ENCODE measurements at regions not wholly inside any gene's neighbourhood (a gene's known extent, or its start where the extent isn't known, plus 50 kb on each side); places are given as distances from the start of the nearest gene placed in this dataset.

DNA sequence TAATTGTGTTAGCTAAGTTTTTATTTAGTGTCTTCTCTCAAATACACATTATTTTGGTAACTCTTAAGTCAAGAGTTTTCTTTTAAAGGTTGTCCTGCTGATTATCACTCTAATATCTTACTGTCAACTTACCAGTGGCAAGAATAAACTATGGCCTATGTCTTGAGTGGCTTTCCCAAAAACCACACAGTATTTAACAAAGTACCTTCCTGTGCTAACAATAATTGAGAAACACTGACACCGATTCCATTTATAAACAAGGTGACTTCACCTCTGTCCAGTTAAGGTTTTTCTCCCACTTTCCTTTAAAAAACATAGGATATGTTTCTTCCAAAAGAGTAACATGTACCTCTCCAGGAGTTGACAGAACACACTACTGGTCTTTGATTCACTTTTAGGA, 234.3 kb upstream of the CD96 start:
- Histone ChIP-seq H3K27me3 (ENCODE audit: insufficient read depth, low read length, poor library complexity, severe bottlenecking) (no peaks in the 10 kb centered on the region), H3K79me2 (ENCODE audit: insufficient read depth, low read length) (no peaks in the 10 kb centered on the region), H3K36me3 (ENCODE audit: insufficient read depth, low read length) (no peaks in the 10 kb centered on the region), H4K20me1 (ENCODE audit: insufficient read depth, low read length, poor library complexity, severe bottlenecking) (no peaks in the 10 kb centered on the region), H3K4me3 (ENCODE audit: low read length, poor library complexity, severe bottlenecking) (no peak overlapping the region), H3K4me2 (ENCODE audit: low read depth, low read length, poor library complexity, severe bottlenecking) (no peak overlapping the region), H3K9ac (ENCODE audit: low read depth, low read length, poor library complexity, severe bottlenecking) (no peak overlapping the region), H2AFZ (ENCODE audit: low read length) (no peak overlapping the region), H3K9me3 (ENCODE audit: insufficient read depth, low read depth, low read length) (no peaks in the 10 kb centered on the region), H3K9me2 (replicated peaks; ENCODE audit: low read depth, low read length) (no peaks in the 10 kb centered on the region), H3F3A (ENCODE audit: low read depth) (peaks cover 22% of the 10 kb centered on the region), H3K4me1 (ENCODE audit: insufficient read depth, low read length, poor library complexity, severe bottlenecking) (peaks cover 71% of the 10 kb centered on the region)
- TF ChIP-seq EZH2phosphoT487 (IDR thresholded peaks at IDR 0.05; ENCODE audit: borderline replicate concordance) (no peak), CTCF (conservative IDR thresholded peaks at IDR 0.05; ENCODE audit: low read length) (no peak)

DNA sequence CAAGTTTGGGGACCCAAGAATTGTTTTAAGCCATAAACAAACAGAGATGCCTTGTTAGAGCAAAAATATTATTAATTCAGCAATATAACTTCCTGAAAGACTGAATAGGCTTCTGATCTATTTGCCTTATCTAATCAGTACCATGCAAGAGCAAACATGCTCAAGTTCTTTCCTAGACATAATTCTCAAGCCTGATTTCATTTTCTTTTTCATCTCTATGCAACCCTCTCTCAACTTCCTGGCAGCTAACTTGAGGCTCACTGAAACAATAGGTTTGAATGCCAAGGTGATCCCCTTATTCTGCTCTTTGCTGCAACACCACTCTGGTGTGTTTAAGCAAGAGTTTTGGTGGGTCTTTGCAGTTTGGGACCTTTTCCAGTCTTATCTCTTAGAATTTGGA, 230.9 kb upstream of the CD96 start:
- H3K36me3 ChIP-seq (ENCODE audit: insufficient read depth, low read length): no peaks in the 10 kb centered on the region
- H3K79me2 ChIP-seq (ENCODE audit: insufficient read depth, low read length): no peaks in the 10 kb centered on the region
- peak overlapping the region; percentile 24 for H3K4me3 ChIP-seq (ENCODE audit: low read length, poor library complexity, severe bottlenecking)
- H3K9ac ChIP-seq (ENCODE audit: low read depth, low read length, poor library complexity, severe bottlenecking): peak overlapping the region; percentile 71
- peak overlapping the region; percentile 28 for H2AFZ ChIP-seq (ENCODE audit: low read length)
- TF ChIP-seq CTCF (conservative IDR thresholded peaks at IDR 0.05; ENCODE audit: low read length) (no peak), EZH2phosphoT487 (IDR thresholded peaks at IDR 0.05; ENCODE audit: borderline replicate concordance) (no peak)
- no peaks in the 10 kb centered on the region for H3K9me2 ChIP-seq (replicated peaks; ENCODE audit: low read depth, low read length)
- H3K4me2 ChIP-seq (ENCODE audit: low read depth, low read length, poor library complexity, severe bottlenecking): peak overlapping the region; percentile 54
- peaks cover 81% of the 10 kb centered on the region for H3K4me1 ChIP-seq (ENCODE audit: insufficient read depth, low read length, poor library complexity, severe bottlenecking)
- no peaks in the 10 kb centered on the region for H3K9me3 ChIP-seq (ENCODE audit: insufficient read depth, low read depth, low read length)
- H3K27me3 ChIP-seq (ENCODE audit: insufficient read depth, low read length, poor library complexity, severe bottlenecking): no peaks in the 10 kb centered on the region
- no peaks in the 10 kb centered on the region for H4K20me1 ChIP-seq (ENCODE audit: insufficient read depth, low read length, poor library complexity, severe bottlenecking)
- peaks cover 25% of the 10 kb centered on the region for H3F3A ChIP-seq (ENCODE audit: low read depth)

DNA sequence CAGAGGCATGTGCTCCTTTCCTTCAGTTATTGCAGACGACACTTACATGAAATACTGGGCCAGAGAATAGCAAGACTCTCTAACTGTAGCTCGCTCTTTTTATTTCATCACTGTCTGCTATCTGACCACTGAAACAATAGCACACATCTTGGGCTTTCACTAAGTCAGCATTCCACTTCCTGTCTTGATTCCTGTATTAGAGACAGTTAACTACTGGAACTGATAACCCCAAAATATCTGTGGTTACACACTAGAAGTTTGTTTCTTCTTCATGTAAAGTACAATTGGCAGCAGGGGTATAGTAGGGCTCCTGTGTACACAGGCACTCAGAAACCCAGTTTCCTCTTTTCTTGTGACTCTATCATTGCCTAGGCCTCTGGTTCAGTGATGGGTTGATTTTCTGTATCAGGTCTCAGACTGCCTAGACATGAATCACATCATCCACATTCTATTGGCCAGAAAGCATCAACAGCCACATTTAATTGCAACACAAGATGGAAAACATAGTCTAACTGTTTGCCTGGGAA, 230.2 kb upstream of the CD96 start:
- Histone ChIP-seq H3K36me3 (ENCODE audit: insufficient read depth, low read length) (no peaks in the 10 kb centered on the region), H2AFZ (ENCODE audit: low read length) (peak overlapping the region; percentile 15), H3K4me1 (ENCODE audit: insufficient read depth, low read length, poor library complexity, severe bottlenecking) (peaks cover 76% of the 10 kb centered on the region), H3K79me2 (ENCODE audit: insufficient read depth, low read length) (no peaks in the 10 kb centered on the region), H3K9me3 (ENCODE audit: insufficient read depth, low read depth, low read length) (no peaks in the 10 kb centered on the region), H3F3A (ENCODE audit: low read depth) (peaks cover 25% of the 10 kb centered on the region), H3K4me2 (ENCODE audit: low read depth, low read length, poor library complexity, severe bottlenecking) (peak overlapping the region; percentile 54), H3K4me3 (ENCODE audit: low read length, poor library complexity, severe bottlenecking) (peak overlapping the region; percentile 24), H3K9ac (ENCODE audit: low read depth, low read length, poor library complexity, severe bottlenecking) (peak overlapping the region; percentile 71), H3K27me3 (ENCODE audit: insufficient read depth, low read length, poor library complexity, severe bottlenecking) (no peaks in the 10 kb centered on the region), H4K20me1 (ENCODE audit: insufficient read depth, low read length, poor library complexity, severe bottlenecking) (no peaks in the 10 kb centered on the region), H3K9me2 (replicated peaks; ENCODE audit: low read depth, low read length) (no peaks in the 10 kb centered on the region)
- TF ChIP-seq EZH2phosphoT487 (IDR thresholded peaks at IDR 0.05; ENCODE audit: borderline replicate concordance) (no peak), CTCF (conservative IDR thresholded peaks at IDR 0.05; ENCODE audit: low read length) (no peak)

Data from Loucy (cell line).